Liver (tissue), 8 donors: ENCODE measurements at regions not wholly inside any gene's neighbourhood (a gene's known extent, or its start where the extent isn't known, plus 50 kb on each side); places are given as distances from the start of the nearest gene placed in this dataset.

Experiments
- DNase-seq: peaks from one replicate; pipeline ENCODE4 v3.0.0-alpha.2; 2017; ENCODE audit warnings: low spot score
- H3K27ac ChIP-seq, 2 donors: one replicate each; pipeline ENCODE4 v1.7.0; 2013; ENCODE audit warnings: inconsistent platforms in 2 of 2, low read length in 2 of 2, control low read depth in 1 of 2, low read depth in 1 of 2, mild to moderate bottlenecking in 1 of 2
- H3K27me3 ChIP-seq, 4 donors: one replicate each; pipeline versions ENCODE4 v1.6.1 to v1.7.0; 2013; ENCODE audit warnings: low read length in 3 of 4, inconsistent platforms in 1 of 4, mild to moderate bottlenecking in 1 of 4, moderate library complexity in 1 of 4; ENCODE audit not compliant: control insufficient read depth in 4 of 4, insufficient read depth in 4 of 4
- H3K36me3 ChIP-seq, 4 donors: one replicate each; pipeline versions ENCODE4 v1.6.1 to v1.7.0; 2013; ENCODE audit warnings: low read length in 3 of 4, mild to moderate bottlenecking in 3 of 4, low read depth in 1 of 4, moderate library complexity in 1 of 4; ENCODE audit not compliant: control insufficient read depth in 4 of 4, insufficient read depth in 3 of 4
- H3K4me1 ChIP-seq, 4 donors: one replicate each; pipeline versions ENCODE4 v1.6.1 to v1.7.0; 2013; ENCODE audit warnings: low read length in 3 of 4, mild to moderate bottlenecking in 3 of 4, moderate library complexity in 1 of 4; ENCODE audit not compliant: control insufficient read depth in 4 of 4, insufficient read depth in 4 of 4
- H3K4me3 ChIP-seq, 3 donors: one replicate each; pipeline versions ENCODE4 v1.6.1 to v1.7.0; 2013; ENCODE audit warnings: low read length in 3 of 3, control low read depth in 1 of 3, low read depth in 1 of 3, mild to moderate bottlenecking in 1 of 3
- H3K9ac ChIP-seq, 2 donors: one replicate each; pipeline ENCODE4 v1.7.0; 2013; ENCODE audit warnings: low read length in 2 of 2, mild to moderate bottlenecking in 2 of 2, moderate library complexity in 2 of 2, control low read depth in 1 of 2, low read depth in 1 of 2
- H3K9me3 ChIP-seq, 4 donors: one replicate each; pipeline versions ENCODE4 v1.6.1 to v1.7.0; 2013; ENCODE audit warnings: low read length in 3 of 4; ENCODE audit not compliant: control insufficient read depth in 4 of 4
- EGR1 ChIP-seq, 2 donors: IDR thresholded peaks; 2 replicates each; pipeline ENCODE4 v1.6.1; 2016 to 2018; ENCODE audit warnings: antibody characterized with exemption in 2 of 2, low read depth in 2 of 2
- FOXA1 ChIP-seq: IDR thresholded peaks from 2 replicates; pipeline ENCODE4 v1.6.1; 2016; ENCODE audit warnings: antibody characterized with exemption
- FOXA2 ChIP-seq: IDR thresholded peaks from 2 replicates; pipeline ENCODE4 v1.6.1; 2016; ENCODE audit warnings: antibody characterized with exemption
- GABPA ChIP-seq, 2 donors: IDR thresholded peaks in 1 of 2; conservative IDR thresholded peaks in 1 of 2; 2 replicates each; pipeline ENCODE4 v1.6.1; 2016; ENCODE audit warnings: antibody characterized with exemption in 2 of 2, mild to moderate bottlenecking in 1 of 2, moderate library complexity in 1 of 2
- HNF4A ChIP-seq, 2 donors: conservative IDR thresholded peaks; 2 replicates each; pipeline ENCODE4 v1.6.1; 2016; ENCODE audit warnings: antibody characterized with exemption in 2 of 2, mild to moderate bottlenecking in 2 of 2
- HNF4G ChIP-seq: IDR thresholded peaks from 2 replicates; pipeline ENCODE4 v1.6.1; 2016; ENCODE audit warnings: antibody characterized with exemption
- JUND ChIP-seq, 2 donors: IDR thresholded peaks; 2 replicates each; pipeline ENCODE4 v1.6.1; 2016; ENCODE audit warnings: antibody characterized with exemption in 2 of 2
- NR2F2 ChIP-seq: IDR thresholded peaks from 2 replicates; pipeline ENCODE4 v1.6.1; 2016; ENCODE audit warnings: antibody characterized with exemption
- RAD21 ChIP-seq, 2 donors: IDR thresholded peaks; 2 replicates each; pipeline ENCODE4 v1.6.1; 2016; ENCODE audit warnings: antibody characterized with exemption in 2 of 2, mild to moderate bottlenecking in 2 of 2
- RXRA ChIP-seq, 2 donors: IDR thresholded peaks; 2 replicates each; pipeline ENCODE4 v1.6.1; 2017 to 2018; ENCODE audit warnings: antibody characterized with exemption in 2 of 2, mild to moderate bottlenecking in 1 of 2
- SP1 ChIP-seq: IDR thresholded peaks from 2 replicates; pipeline ENCODE4 v1.6.1; 2018; ENCODE audit warnings: antibody characterized with exemption, mild to moderate bottlenecking
- TAF1 ChIP-seq: conservative IDR thresholded peaks from 2 replicates; pipeline ENCODE4 v1.6.1; 2016; ENCODE audit warnings: antibody characterized with exemption, mild to moderate bottlenecking
- YY1 ChIP-seq: IDR thresholded peaks from 2 replicates; pipeline ENCODE4 v1.6.1; 2016; ENCODE audit warnings: antibody characterized with exemption, mild to moderate bottlenecking
- WGBS: extraction: QIAGEN DNeasy Blood & Tissue Kit; methylation state at CpG from one replicate; pipeline ENCODE4 v1.1.7; 2013; 5-methylcytosine and 5-hydroxymethylcytosine counted together
- TF ChIP-seq, protein P1 (sequence below): IDR thresholded peaks from 2 replicates; pipeline ENCODE4 v1.6.1; 2016; ENCODE audit warnings: antibody characterized with exemption, mild to moderate bottlenecking
- TF ChIP-seq, protein P2 (sequence below): IDR thresholded peaks from 2 replicates; pipeline ENCODE4 v1.6.1; 2016; ENCODE audit warnings: antibody characterized with exemption
- TF ChIP-seq, protein P3 (sequence below): fragments of 150-350 bp; IDR thresholded peaks from 2 replicates; pipeline ENCODE4 v1.5.1; 2017; ENCODE audit warnings: improper control_type of control experiment, low read depth, low read length; ENCODE audit not compliant: missing input control
- TF ChIP-seq, protein P4 (sequence below): IDR thresholded peaks from 2 replicates; pipeline ENCODE4 v1.6.1; 2016; ENCODE audit warnings: antibody characterized with exemption
- TF ChIP-seq, protein P5 (sequence below): IDR thresholded peaks from 2 replicates; pipeline ENCODE4 v1.6.1; 2016; ENCODE audit warnings: antibody characterized with exemption
- donor health status: healthy.
- donor health status: healthy.
- donor health status: healthy.
- donor health status: healthy.
- donor health status: healthy.

DNA sequence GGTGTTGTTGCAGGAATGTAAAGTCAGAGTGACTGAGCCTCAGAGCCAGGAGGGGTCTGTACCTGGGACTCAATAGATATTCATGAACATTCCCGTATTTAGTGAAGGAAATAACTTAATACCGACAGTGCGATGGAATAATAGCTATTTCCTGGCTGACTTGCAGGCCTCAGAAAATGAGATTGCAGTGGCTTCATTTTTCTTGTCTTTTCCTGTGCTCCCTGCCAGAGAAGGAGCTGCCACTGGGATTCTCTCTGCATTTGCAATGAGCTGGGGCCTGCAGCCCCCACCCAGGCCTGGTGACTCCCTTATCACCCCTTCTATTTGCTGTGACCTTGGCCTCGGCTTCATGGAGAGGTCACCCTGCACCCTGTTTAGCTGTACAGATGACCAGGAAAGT lies 173.4 kb downstream of the MIAT start (continued):
- no peak for TF ChIP-seq FOXA2

DNA sequence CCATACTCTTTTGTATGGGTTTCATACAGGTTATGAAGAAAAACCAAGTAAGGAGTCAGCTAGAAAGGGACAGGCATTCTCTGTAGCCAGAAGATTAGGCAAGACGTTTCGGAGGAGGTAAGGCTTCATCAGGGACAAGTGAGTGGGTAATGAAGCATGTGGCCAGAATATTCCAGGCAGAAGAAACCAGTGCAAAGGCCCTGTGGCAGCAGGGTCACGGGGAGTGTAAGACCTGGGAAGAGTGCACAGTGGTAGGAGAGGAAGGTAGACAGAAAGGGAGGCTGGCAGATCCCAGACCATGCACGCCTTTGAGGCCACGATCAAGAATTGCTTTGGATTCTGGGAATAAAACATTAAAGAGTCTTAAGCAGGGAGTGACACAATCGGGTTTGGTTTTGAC lies 177.6 kb downstream of the MIAT start:
- no peaks in the 10 kb centered on the region for H3K27me3 ChIP-seq
- TF ChIP-seq RXRA (IDR thresholded peaks at IDR 0.05) (no peak), YY1 (no peak), GABPA (IDR thresholded peaks at IDR 0.05 in 1 of 2, conservative IDR thresholded peaks at IDR 0.05 in 1 of 2) (no peak), SP1 (no peak), FOXA2 (no peak), NR2F2 (no peak), RAD21 (IDR thresholded peaks at IDR 0.05) (no peak), FOXA1 (no peak), TAF1 (no peak), EGR1 (IDR thresholded peaks at IDR 0.05; ENCODE audit: low read depth in 2 of 2) (no peak), HNF4A (conservative IDR thresholded peaks at IDR 0.05) (no peak), HNF4G (no peak), JUND (IDR thresholded peaks at IDR 0.05) (no peak)
- TF ChIP-seq, protein P1, sequence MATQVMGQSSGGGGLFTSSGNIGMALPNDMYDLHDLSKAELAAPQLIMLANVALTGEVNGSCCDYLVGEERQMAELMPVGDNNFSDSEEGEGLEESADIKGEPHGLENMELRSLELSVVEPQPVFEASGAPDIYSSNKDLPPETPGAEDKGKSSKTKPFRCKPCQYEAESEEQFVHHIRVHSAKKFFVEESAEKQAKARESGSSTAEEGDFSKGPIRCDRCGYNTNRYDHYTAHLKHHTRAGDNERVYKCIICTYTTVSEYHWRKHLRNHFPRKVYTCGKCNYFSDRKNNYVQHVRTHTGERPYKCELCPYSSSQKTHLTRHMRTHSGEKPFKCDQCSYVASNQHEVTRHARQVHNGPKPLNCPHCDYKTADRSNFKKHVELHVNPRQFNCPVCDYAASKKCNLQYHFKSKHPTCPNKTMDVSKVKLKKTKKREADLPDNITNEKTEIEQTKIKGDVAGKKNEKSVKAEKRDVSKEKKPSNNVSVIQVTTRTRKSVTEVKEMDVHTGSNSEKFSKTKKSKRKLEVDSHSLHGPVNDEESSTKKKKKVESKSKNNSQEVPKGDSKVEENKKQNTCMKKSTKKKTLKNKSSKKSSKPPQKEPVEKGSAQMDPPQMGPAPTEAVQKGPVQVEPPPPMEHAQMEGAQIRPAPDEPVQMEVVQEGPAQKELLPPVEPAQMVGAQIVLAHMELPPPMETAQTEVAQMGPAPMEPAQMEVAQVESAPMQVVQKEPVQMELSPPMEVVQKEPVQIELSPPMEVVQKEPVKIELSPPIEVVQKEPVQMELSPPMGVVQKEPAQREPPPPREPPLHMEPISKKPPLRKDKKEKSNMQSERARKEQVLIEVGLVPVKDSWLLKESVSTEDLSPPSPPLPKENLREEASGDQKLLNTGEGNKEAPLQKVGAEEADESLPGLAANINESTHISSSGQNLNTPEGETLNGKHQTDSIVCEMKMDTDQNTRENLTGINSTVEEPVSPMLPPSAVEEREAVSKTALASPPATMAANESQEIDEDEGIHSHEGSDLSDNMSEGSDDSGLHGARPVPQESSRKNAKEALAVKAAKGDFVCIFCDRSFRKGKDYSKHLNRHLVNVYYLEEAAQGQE = no peak
- TF ChIP-seq, protein P2, sequence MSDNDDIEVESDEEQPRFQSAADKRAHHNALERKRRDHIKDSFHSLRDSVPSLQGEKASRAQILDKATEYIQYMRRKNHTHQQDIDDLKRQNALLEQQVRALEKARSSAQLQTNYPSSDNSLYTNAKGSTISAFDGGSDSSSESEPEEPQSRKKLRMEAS = no peak
- TF ChIP-seq, protein P3, sequence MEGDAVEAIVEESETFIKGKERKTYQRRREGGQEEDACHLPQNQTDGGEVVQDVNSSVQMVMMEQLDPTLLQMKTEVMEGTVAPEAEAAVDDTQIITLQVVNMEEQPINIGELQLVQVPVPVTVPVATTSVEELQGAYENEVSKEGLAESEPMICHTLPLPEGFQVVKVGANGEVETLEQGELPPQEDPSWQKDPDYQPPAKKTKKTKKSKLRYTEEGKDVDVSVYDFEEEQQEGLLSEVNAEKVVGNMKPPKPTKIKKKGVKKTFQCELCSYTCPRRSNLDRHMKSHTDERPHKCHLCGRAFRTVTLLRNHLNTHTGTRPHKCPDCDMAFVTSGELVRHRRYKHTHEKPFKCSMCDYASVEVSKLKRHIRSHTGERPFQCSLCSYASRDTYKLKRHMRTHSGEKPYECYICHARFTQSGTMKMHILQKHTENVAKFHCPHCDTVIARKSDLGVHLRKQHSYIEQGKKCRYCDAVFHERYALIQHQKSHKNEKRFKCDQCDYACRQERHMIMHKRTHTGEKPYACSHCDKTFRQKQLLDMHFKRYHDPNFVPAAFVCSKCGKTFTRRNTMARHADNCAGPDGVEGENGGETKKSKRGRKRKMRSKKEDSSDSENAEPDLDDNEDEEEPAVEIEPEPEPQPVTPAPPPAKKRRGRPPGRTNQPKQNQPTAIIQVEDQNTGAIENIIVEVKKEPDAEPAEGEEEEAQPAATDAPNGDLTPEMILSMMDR = no peak
- TF ChIP-seq, protein P4, sequence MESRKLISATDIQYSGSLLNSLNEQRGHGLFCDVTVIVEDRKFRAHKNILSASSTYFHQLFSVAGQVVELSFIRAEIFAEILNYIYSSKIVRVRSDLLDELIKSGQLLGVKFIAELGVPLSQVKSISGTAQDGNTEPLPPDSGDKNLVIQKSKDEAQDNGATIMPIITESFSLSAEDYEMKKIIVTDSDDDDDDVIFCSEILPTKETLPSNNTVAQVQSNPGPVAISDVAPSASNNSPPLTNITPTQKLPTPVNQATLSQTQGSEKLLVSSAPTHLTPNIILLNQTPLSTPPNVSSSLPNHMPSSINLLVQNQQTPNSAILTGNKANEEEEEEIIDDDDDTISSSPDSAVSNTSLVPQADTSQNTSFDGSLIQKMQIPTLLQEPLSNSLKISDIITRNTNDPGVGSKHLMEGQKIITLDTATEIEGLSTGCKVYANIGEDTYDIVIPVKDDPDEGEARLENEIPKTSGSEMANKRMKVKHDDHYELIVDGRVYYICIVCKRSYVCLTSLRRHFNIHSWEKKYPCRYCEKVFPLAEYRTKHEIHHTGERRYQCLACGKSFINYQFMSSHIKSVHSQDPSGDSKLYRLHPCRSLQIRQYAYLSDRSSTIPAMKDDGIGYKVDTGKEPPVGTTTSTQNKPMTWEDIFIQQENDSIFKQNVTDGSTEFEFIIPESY = no peak
- TF ChIP-seq, protein P5, sequence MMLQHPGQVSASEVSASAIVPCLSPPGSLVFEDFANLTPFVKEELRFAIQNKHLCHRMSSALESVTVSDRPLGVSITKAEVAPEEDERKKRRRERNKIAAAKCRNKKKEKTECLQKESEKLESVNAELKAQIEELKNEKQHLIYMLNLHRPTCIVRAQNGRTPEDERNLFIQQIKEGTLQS = no peak
- no peaks in the 10 kb centered on the region for H3K9me3 ChIP-seq
- H3K4me3 ChIP-seq = no peak overlapping the region
- no peak for DNase-seq
- H3K27ac ChIP-seq = no peak overlapping the region
- no peaks in the 10 kb centered on the region for H3K4me1 ChIP-seq
- no peak overlapping the region for H3K9ac ChIP-seq
- H3K36me3 ChIP-seq = no peaks in the 10 kb centered on the region
- 88% methylated on average over 6 of the region's 6 CpGs for WGBS
